ENCODE measurements at regions not wholly inside any gene's neighbourhood (a gene's known extent, or its start where the extent isn't known, plus 50 kb on each side); places are given as distances from the start of the nearest gene placed in this dataset.
"Not testable (repeated sequence)": the region's sequence is repeated elsewhere in the genome, so short reads cannot be mapped to it uniquely, and the experiment has no call there.

DNA sequence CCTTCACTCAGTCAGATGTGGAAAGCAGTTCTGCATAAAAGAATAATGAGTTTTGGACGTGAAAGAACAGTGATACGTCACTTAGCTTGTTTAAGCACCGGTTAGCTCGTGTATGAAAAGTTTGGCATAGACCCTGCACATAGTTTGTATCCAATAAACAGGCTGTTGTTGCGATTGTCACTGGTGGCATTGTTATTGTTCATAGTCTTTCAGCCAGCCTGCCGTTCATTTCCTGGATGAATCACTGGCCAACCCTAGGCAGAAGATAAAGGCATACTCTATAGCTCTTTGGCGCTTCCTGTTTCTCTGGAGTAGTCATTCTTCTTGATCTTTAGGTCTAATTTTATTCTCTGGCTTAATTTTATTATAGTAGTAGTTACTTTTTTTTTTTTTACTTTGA lies 57.8 kb upstream of the ANKRD30A start:
- Histone ChIP-seq H3K4me3 (ENCODE audit: insufficient read depth, low read length) (no peak overlapping the region), H2AFZ (ENCODE audit: low read length) (no peak overlapping the region)

DNA sequence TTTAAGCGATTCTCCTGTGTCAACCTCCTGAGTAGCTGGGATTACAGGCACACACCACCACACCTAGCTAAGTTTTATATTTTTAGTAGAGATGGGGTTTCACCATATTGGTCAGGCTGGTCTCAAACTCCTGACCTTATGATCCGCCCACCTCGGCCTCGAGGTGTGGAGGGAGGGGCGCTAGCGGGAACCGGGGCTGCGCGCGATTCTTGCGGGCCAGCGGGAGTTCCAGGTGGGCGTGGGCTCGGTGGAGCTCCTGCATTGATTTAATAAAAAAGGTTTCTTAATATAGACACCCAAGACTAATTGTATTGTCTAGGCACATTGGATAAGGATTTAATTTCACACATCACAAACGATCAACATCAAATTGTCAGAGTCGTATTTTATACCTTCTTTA lies 63.1 kb upstream of the ANKRD30A start:
- H3K36me3 ChIP-seq (ENCODE audit: insufficient read depth, low read length); H3K9me3 ChIP-seq (ENCODE audit: low read depth, low read length); H3K4me1 ChIP-seq (ENCODE audit: insufficient read depth, low read length); H3K79me2 ChIP-seq (ENCODE audit: insufficient read depth, low read length); H2AFZ ChIP-seq (ENCODE audit: low read length); H3K27ac ChIP-seq (ENCODE audit: low read depth, low read length); DNase-seq (ENCODE audit: insufficient read length, low spot score, missing footprints); H3K27me3 ChIP-seq (ENCODE audit: insufficient read depth, low read length); H3K4me2 ChIP-seq (ENCODE audit: insufficient read depth, low read length); H3K4me3 ChIP-seq (ENCODE audit: insufficient read depth, low read length); H4K20me1 ChIP-seq (ENCODE audit: insufficient read depth, low read length): not testable (repeated sequence)

More for the DNA sequence above, 57.8 kb upstream of the ANKRD30A start:
- no peak for DNase-seq (ENCODE audit: insufficient read length, low spot score, missing footprints)
- Histone ChIP-seq H3K4me2 (ENCODE audit: insufficient read depth, low read length) (no peak overlapping the region), H3K27ac (ENCODE audit: low read depth, low read length) (no peak overlapping the region), H3K4me1 (ENCODE audit: insufficient read depth, low read length) (no peaks in the 10 kb centered on the region), H3K79me2 (ENCODE audit: insufficient read depth, low read length) (no peaks in the 10 kb centered on the region), H4K20me1 (ENCODE audit: insufficient read depth, low read length) (no peaks in the 10 kb centered on the region), H3K36me3 (ENCODE audit: insufficient read depth, low read length) (no peaks in the 10 kb centered on the region), H3K27me3 (ENCODE audit: insufficient read depth, low read length) (no peaks in the 10 kb centered on the region), H3K9me3 (ENCODE audit: low read depth, low read length) (no peaks in the 10 kb centered on the region)
- TF ChIP-seq, protein P1, sequence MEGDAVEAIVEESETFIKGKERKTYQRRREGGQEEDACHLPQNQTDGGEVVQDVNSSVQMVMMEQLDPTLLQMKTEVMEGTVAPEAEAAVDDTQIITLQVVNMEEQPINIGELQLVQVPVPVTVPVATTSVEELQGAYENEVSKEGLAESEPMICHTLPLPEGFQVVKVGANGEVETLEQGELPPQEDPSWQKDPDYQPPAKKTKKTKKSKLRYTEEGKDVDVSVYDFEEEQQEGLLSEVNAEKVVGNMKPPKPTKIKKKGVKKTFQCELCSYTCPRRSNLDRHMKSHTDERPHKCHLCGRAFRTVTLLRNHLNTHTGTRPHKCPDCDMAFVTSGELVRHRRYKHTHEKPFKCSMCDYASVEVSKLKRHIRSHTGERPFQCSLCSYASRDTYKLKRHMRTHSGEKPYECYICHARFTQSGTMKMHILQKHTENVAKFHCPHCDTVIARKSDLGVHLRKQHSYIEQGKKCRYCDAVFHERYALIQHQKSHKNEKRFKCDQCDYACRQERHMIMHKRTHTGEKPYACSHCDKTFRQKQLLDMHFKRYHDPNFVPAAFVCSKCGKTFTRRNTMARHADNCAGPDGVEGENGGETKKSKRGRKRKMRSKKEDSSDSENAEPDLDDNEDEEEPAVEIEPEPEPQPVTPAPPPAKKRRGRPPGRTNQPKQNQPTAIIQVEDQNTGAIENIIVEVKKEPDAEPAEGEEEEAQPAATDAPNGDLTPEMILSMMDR (IDR thresholded peaks at IDR 0.05; ENCODE audit: extremely low read depth, low read depth, low read length), result no peak

DNA sequence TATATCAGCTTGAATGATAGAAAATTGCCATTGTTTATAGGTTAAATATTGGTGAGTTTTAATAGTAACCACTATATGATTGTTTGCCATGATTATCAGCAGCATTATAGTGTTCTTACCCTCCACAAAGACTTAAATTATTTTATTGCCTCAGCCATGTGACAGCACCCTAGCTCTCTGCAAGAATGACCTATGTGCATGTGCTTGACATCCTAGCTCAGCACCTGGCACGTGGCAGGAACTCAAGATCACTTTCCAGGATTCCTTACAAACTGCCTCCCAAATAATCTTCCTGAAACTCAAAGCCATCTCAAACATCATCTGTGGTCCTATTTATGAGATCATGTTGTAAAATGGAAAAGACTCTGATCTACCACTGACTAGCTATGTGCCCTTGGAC lies 68.1 kb upstream of the ANKRD30A start:
- TF ChIP-seq, protein P1 (IDR thresholded peaks at IDR 0.05; ENCODE audit: extremely low read depth, low read depth, low read length), result no peak
- DNase-seq (ENCODE audit: insufficient read length, low spot score, missing footprints), result no peak
- Histone ChIP-seq H3K36me3 (ENCODE audit: insufficient read depth, low read length) (no peaks in the 10 kb centered on the region), H3K79me2 (ENCODE audit: insufficient read depth, low read length) (no peaks in the 10 kb centered on the region), H3K27ac (ENCODE audit: low read depth, low read length) (no peak overlapping the region), H3K9me3 (ENCODE audit: low read depth, low read length) (no peaks in the 10 kb centered on the region), H3K27me3 (ENCODE audit: insufficient read depth, low read length) (no peaks in the 10 kb centered on the region), H2AFZ (ENCODE audit: low read length) (no peak overlapping the region), H3K4me1 (ENCODE audit: insufficient read depth, low read length) (no peaks in the 10 kb centered on the region), H3K4me2 (ENCODE audit: insufficient read depth, low read length) (no peak overlapping the region), H4K20me1 (ENCODE audit: insufficient read depth, low read length) (no peaks in the 10 kb centered on the region), H3K4me3 (ENCODE audit: insufficient read depth, low read length) (no peak overlapping the region)

DNA sequence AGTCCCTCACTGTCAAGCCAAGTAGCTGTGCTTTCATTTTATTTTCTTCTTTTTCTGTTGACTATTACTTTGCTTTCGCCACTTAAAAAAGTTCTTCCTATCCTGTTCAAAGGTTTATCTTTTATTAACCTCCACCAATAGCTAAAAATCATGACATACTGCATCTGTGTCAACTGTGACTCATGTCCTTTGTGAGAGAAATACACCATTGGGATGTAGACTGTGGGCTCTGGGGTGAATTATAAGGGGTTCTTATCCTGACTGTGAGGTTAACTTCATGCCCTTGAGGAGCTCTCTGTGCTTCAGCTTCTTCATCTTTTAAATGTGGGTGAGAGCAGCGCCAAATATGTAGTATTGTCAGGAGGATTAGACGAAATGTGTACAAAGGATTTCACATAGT lies 71.9 kb upstream of the ANKRD30A start:
- Histone ChIP-seq H3K4me2 (ENCODE audit: insufficient read depth, low read length) (no peak overlapping the region), H4K20me1 (ENCODE audit: insufficient read depth, low read length) (no peaks in the 10 kb centered on the region), H3K36me3 (ENCODE audit: insufficient read depth, low read length) (no peaks in the 10 kb centered on the region), H3K4me1 (ENCODE audit: insufficient read depth, low read length) (no peaks in the 10 kb centered on the region), H3K27me3 (ENCODE audit: insufficient read depth, low read length) (no peaks in the 10 kb centered on the region), H3K79me2 (ENCODE audit: insufficient read depth, low read length) (no peaks in the 10 kb centered on the region), H2AFZ (ENCODE audit: low read length) (no peak overlapping the region), H3K9me3 (ENCODE audit: low read depth, low read length) (no peaks in the 10 kb centered on the region), H3K4me3 (ENCODE audit: insufficient read depth, low read length) (no peak overlapping the region), H3K27ac (ENCODE audit: low read depth, low read length) (no peak overlapping the region)
- DNase-seq (ENCODE audit: insufficient read length, low spot score, missing footprints), result no peak
- TF ChIP-seq, protein P1 (IDR thresholded peaks at IDR 0.05; ENCODE audit: extremely low read depth, low read depth, low read length), result no peak

DNA sequence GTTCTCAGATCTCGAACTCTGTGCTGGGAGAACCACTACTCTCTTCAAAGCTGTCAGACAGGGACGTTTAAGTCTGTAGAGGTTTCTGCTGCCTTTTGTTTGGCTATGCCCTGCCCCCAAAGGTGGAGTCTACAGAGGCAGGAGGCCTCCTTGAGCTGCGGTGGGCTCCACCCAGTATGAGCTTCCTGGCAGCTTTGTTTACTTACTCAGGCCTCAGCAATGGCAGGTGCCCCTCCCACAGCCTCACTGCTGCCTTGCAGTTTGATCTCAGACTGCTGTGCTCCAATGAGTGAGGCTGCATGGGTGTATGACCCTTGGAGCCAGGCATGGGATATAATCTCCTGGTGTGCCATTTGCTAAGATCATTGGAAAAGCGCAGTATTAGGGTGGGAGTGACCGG lies 75.4 kb upstream of the ANKRD30A start:
- H3K4me1 ChIP-seq (ENCODE audit: insufficient read depth, low read length); H3K4me2 ChIP-seq (ENCODE audit: insufficient read depth, low read length); H3K9me3 ChIP-seq (ENCODE audit: low read depth, low read length); H3K79me2 ChIP-seq (ENCODE audit: insufficient read depth, low read length); H3K27ac ChIP-seq (ENCODE audit: low read depth, low read length); DNase-seq (ENCODE audit: insufficient read length, low spot score, missing footprints); H3K4me3 ChIP-seq (ENCODE audit: insufficient read depth, low read length); H2AFZ ChIP-seq (ENCODE audit: low read length); H3K36me3 ChIP-seq (ENCODE audit: insufficient read depth, low read length); H3K27me3 ChIP-seq (ENCODE audit: insufficient read depth, low read length); H4K20me1 ChIP-seq (ENCODE audit: insufficient read depth, low read length): not testable (repeated sequence)

DNA sequence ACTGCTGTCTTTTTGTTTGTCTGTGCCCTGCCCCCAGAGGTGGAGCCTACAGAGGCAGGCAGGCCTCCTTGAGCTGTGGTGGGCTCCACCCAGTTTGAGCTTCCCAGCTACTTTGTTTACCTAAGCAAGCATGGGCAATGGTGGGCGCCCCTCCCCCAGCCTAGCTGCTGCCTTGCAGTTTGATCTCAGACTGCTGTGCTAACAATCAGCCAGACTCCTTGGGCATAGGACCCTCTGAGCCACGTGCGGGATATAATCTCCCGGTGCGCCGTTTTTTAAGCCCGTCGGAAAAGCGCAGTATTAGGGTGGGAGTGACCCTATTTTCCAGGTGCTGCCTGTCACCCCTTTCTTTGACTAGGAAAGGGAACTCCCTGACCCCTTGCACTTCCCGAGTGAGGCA lies 81.1 kb upstream of the ANKRD30A start:
- H3K4me1 ChIP-seq (ENCODE audit: insufficient read depth, low read length); DNase-seq (ENCODE audit: insufficient read length, low spot score, missing footprints); H3K9me3 ChIP-seq (ENCODE audit: low read depth, low read length); H2AFZ ChIP-seq (ENCODE audit: low read length); H3K36me3 ChIP-seq (ENCODE audit: insufficient read depth, low read length); H3K79me2 ChIP-seq (ENCODE audit: insufficient read depth, low read length); H4K20me1 ChIP-seq (ENCODE audit: insufficient read depth, low read length); H3K4me2 ChIP-seq (ENCODE audit: insufficient read depth, low read length); H3K27ac ChIP-seq (ENCODE audit: low read depth, low read length); H3K27me3 ChIP-seq (ENCODE audit: insufficient read depth, low read length); H3K4me3 ChIP-seq (ENCODE audit: insufficient read depth, low read length): not testable (repeated sequence)

Measured in osteoblast (primary cell).